Peyer's patch (tissue), 4 donors: ENCODE measurements at regions not wholly inside any gene's neighbourhood (a gene's known extent, or its start where the extent isn't known, plus 50 kb on each side); places are given as distances from the start of the nearest gene placed in this dataset.

ENCODE experiments used
- CTCF ChIP-seq, 6 experiments: fragments of 450-650 bp in 4 of 6; fragments of 200-600 bp in 2 of 6; sonication (generic) in 1 of 6; IDR thresholded peaks; one replicate each; pipeline ENCODE4 v1.5.1; 2017 to 2019; ENCODE audit warnings: antibody characterized with exemption in 6 of 6, mild to moderate bottlenecking in 3 of 6, moderate library complexity in 1 of 6
- POLR2A ChIP-seq, 2 donors: fragments of 450-650 bp; IDR thresholded peaks; one replicate each; pipeline ENCODE4 v1.5.1; 2017; ENCODE audit warnings: antibody characterized with exemption in 2 of 2, mild to moderate bottlenecking in 2 of 2, moderate library complexity in 2 of 2

DNA sequence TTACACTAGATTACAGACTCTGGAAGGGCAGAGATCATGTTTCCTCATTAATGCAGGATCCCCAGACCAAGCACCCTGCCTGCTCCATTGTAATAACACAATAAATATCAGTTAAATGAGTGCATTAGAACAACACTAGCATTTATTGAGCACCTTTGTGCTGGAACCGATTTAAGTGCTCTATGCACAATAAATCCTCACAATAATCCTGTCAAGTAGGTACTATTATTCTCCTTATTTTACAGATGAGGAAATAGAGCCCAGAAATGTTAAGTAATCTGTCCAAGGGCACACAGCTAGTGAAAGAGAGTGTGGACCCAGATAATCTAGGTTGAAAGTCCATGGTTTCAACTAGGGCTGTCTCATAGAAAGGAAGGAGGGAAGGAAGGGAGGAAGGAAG, 69.8 kb downstream of the MAP1LC3B2 start:
- no peak for TF ChIP-seq CTCF (IDR thresholded peaks at IDR 0.05)
- TF ChIP-seq POLR2A (IDR thresholded peaks at IDR 0.05): no peak
